IMR-90 (cell line): ENCODE measurements at regions not wholly inside any gene's neighbourhood (a gene's known extent, or its start where the extent isn't known, plus 50 kb on each side); places are given as distances from the start of the nearest gene placed in this dataset.

Source experiments
- CEBPB ChIP-seq: IDR thresholded peaks from 2 replicates; pipeline ENCODE4 v1.6.1; 2012; ENCODE audit warnings: low read depth, low read length, improper control_type of control experiment
- CHD1 ChIP-seq: IDR thresholded peaks from 2 replicates; pipeline ENCODE4 v1.6.1; 2012; ENCODE audit warnings: low read depth, low read length, improper control_type of control experiment
- FOS ChIP-seq: fragments of 150-350 bp; IDR thresholded peaks from 2 replicates; pipeline ENCODE4 v1.6.1; 2016; ENCODE audit warnings: low read depth, low read length
- MAFK ChIP-seq: IDR thresholded peaks from 2 replicates; pipeline ENCODE4 v1.6.1; 2012; ENCODE audit warnings: low read depth, low read length, improper control_type of control experiment
- MAZ ChIP-seq: IDR thresholded peaks from 2 replicates; pipeline ENCODE4 v1.6.1; 2012; ENCODE audit warnings: low read depth, mild to moderate bottlenecking, low read length, improper control_type of control experiment, moderate library complexity, borderline replicate concordance
- MXI1 ChIP-seq: IDR thresholded peaks from 2 replicates; pipeline ENCODE4 v1.6.1; 2012; ENCODE audit warnings: low read depth, mild to moderate bottlenecking, low read length, moderate library complexity, borderline replicate concordance
- NFE2L2 ChIP-seq: fragments of 150-350 bp; IDR thresholded peaks from 2 replicates; pipeline ENCODE4 v1.6.1; 2016; ENCODE audit warnings: low read depth, mild to moderate bottlenecking, low read length
- POLR2A ChIP-seq: IDR thresholded peaks from 2 replicates; pipeline ENCODE4 v1.6.1; 2012; ENCODE audit warnings: mild to moderate bottlenecking, low read depth, low read length
- RAD21 ChIP-seq: IDR thresholded peaks from 2 replicates; pipeline ENCODE4 v1.6.1; 2012; ENCODE audit warnings: low read length, improper control_type of control experiment
- RFX5 ChIP-seq: IDR thresholded peaks from 2 replicates; pipeline ENCODE4 v1.8.0; 2012; ENCODE audit warnings: low read depth, mild to moderate bottlenecking, low read length, moderate library complexity
- SMC3 ChIP-seq: fragments of 150-350 bp; IDR thresholded peaks from 2 replicates; pipeline ENCODE4 v1.6.1; 2016; ENCODE audit warnings: low read depth, mild to moderate bottlenecking, antibody characterized with exemption, low read length, moderate library complexity
- USF2 ChIP-seq: fragments of 150-350 bp; IDR thresholded peaks from 2 replicates; pipeline ENCODE4 v1.6.1; 2017; ENCODE audit warnings: mild to moderate bottlenecking, antibody characterized with exemption, low read length, low read depth
- TF ChIP-seq, protein P1 (sequence below): conservative IDR thresholded peaks from 2 replicates; pipeline ENCODE4 v1.5.1; 2012; ENCODE audit warnings: mild to moderate bottlenecking, low read depth, low read length, improper control_type of control experiment
- TF ChIP-seq, protein P2 (sequence below): fragments of 150-350 bp; IDR thresholded peaks from 2 replicates; pipeline ENCODE4 v1.6.1; 2016; ENCODE audit warnings: low read depth, mild to moderate bottlenecking, low read length, moderate library complexity, borderline replicate concordance

DNA sequence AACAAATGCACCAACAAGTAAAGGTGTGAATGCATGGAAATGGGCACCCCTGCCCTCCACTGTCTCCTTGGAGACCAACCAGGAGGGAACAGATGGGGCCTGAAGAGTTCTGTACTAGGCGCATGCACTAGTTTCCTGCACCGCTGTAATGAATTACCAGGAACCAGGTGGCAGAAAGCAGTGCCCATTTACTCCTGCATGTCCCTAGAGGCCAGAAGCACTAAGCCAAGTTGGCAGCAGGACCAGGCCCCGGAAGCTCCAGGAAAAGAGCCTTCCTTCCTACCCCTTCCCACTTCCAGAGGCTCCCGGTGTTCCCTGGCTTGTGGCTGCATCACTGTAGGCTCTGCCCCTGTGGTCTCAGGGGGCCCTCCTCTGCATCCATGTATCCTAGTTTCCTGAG, 237.5 kb upstream of the PPP2R2D start:
- TF ChIP-seq, protein P1, sequence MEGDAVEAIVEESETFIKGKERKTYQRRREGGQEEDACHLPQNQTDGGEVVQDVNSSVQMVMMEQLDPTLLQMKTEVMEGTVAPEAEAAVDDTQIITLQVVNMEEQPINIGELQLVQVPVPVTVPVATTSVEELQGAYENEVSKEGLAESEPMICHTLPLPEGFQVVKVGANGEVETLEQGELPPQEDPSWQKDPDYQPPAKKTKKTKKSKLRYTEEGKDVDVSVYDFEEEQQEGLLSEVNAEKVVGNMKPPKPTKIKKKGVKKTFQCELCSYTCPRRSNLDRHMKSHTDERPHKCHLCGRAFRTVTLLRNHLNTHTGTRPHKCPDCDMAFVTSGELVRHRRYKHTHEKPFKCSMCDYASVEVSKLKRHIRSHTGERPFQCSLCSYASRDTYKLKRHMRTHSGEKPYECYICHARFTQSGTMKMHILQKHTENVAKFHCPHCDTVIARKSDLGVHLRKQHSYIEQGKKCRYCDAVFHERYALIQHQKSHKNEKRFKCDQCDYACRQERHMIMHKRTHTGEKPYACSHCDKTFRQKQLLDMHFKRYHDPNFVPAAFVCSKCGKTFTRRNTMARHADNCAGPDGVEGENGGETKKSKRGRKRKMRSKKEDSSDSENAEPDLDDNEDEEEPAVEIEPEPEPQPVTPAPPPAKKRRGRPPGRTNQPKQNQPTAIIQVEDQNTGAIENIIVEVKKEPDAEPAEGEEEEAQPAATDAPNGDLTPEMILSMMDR, result no peak
- TF ChIP-seq MXI1 (no peak), CEBPB (no peak), POLR2A (no peak), MAZ (no peak), CHD1 (no peak), RAD21 (no peak), SMC3 (no peak), RFX5 (no peak), MAFK (no peak), NFE2L2 (no peak), USF2 (no peak), FOS (no peak)
- TF ChIP-seq, protein P2, sequence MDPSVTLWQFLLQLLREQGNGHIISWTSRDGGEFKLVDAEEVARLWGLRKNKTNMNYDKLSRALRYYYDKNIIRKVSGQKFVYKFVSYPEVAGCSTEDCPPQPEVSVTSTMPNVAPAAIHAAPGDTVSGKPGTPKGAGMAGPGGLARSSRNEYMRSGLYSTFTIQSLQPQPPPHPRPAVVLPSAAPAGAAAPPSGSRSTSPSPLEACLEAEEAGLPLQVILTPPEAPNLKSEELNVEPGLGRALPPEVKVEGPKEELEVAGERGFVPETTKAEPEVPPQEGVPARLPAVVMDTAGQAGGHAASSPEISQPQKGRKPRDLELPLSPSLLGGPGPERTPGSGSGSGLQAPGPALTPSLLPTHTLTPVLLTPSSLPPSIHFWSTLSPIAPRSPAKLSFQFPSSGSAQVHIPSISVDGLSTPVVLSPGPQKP, result no peak
